Caki2 (cell line): ENCODE measurements at regions not wholly inside any gene's neighbourhood (a gene's known extent, or its start where the extent isn't known, plus 50 kb on each side); places are given as distances from the start of the nearest gene placed in this dataset.
"Not testable (repeated sequence)": the region's sequence is repeated elsewhere in the genome, so short reads cannot be mapped to it uniquely, and the experiment has no call there.

Experiments used
- DNase-seq: peaks from one replicate; pipeline ENCODE4 v3.0.0-alpha.2; 2015; ENCODE audit warnings: low read depth
- in situ Hi-C: cut with HindIII; loops from 2 replicates; pipeline ENCODE4 v1.10.0; 2016; ENCODE audit warnings: low sequenced_read_pairs, low pct_unique_long_range_greater_than_20kb, mixed read lengths

- DNase-seq: no peak
- in situ Hi-C loops: no loop called here
Measured at GRCh38 chr21:32112195-32112594, 166.7 kb downstream of the MIS18A start.

- DNase-seq: no peak
- in situ Hi-C loops: no loop called here
Measured at GRCh38 chr21:32108566-32108965, 170.3 kb downstream of the MIS18A start.

- in situ Hi-C loops: no loop called here
- DNase-seq: no peak
Measured at GRCh38 chr21:32103361-32103760, 175.5 kb downstream of the MIS18A start.

- DNase-seq: no peak
- in situ Hi-C loops: no loop called here
Measured at GRCh38 chr21:32102426-32102825, 176.4 kb downstream of the MIS18A start.

GRCh38 chr21:32101277-32101676 lies 177.6 kb downstream of the MIS18A start:
- no peak for DNase-seq
- in situ Hi-C loops: no loop called here

GRCh38 chr21:32100423-32100822 lies 178.4 kb downstream of the MIS18A start:
- in situ Hi-C loops: no loop called here
- DNase-seq: no peak

- in situ Hi-C loops: no loop called here
- no peak for DNase-seq
Measured at GRCh38 chr21:32099812-32100416, 178.9 kb downstream of the MIS18A start.

- DNase-seq: peak; percentile 6
- in situ Hi-C loops: no loop called here
Measured at GRCh38 chr21:32096411-32096810, 182.4 kb downstream of the MIS18A start.

- peak; percentile 23 for DNase-seq
- in situ Hi-C loops: no loop called here
Measured at GRCh38 chr21:32094804-32095203, 184.0 kb downstream of the MIS18A start.

GRCh38 chr21:32093646-32094462 lies 185.0 kb downstream of the MIS18A start:
- in situ Hi-C loops: no loop called here
- DNase-seq: no peak

- DNase-seq: no peak
- in situ Hi-C loops: no loop called here
Measured at GRCh38 chr21:32090956-32091355, 187.9 kb downstream of the MIS18A start.

- in situ Hi-C loops: no loop called here
- DNase-seq: no peak
Measured at GRCh38 chr21:32089766-32090165, 189.1 kb downstream of the MIS18A start.

- in situ Hi-C loops: no loop called here
- DNase-seq: no peak
Measured at GRCh38 chr21:32088471-32088870, 190.4 kb downstream of the MIS18A start.

- in situ Hi-C loops: no loop called here
- DNase-seq: no peak
Measured at GRCh38 chr21:32087447-32087846, 191.4 kb downstream of the MIS18A start.

GRCh38 chr21:32083197-32083596 lies 195.7 kb downstream of the MIS18A start:
- DNase-seq: no peak
- in situ Hi-C loops: no loop called here

GRCh38 chr21:32082466-32082865 lies 196.4 kb downstream of the MIS18A start:
- in situ Hi-C loops: no loop called here
- DNase-seq: no peak

GRCh38 chr21:32073593-32073992 lies 200.8 kb downstream of the HUNK start:
- DNase-seq: no peak
- in situ Hi-C loops: no loop called here

- in situ Hi-C loops: no loop called here
- DNase-seq: no peak
Measured at GRCh38 chr21:32073190-32073589, 200.4 kb downstream of the HUNK start.

- DNase-seq: peak; percentile 16
- in situ Hi-C loops: not testable (repeated sequence)
Measured at GRCh38 chr21:32071620-32072019, 198.8 kb downstream of the HUNK start.
